HEK293 (cell line): ENCODE measurements at regions not wholly inside any gene's neighbourhood (a gene's known extent, or its start where the extent isn't known, plus 50 kb on each side); places are given as distances from the start of the nearest gene placed in this dataset.

ENCODE experiments used
- CTCF ChIA-PET: fragments of 350-600 bp; formaldehyde crosslinking; extraction: SDS; loops from one replicate; lab custom pipeline; 2021; ENCODE audit warnings: antibody characterized with exemption; lab: Yijun Ruan, JAX
- POLR2A ChIA-PET: fragments of 300-600 bp; formaldehyde crosslinking; extraction: SDS; loops from one replicate; lab custom pipeline; 2020; ENCODE audit warnings: antibody characterized with exemption, inconsistent platforms; lab: Yijun Ruan, JAX
- H3K27ac ChIP-seq: fragments of 200-500 bp; sonication (Bioruptor generic); 2 replicates; pipeline ENCODE4 v1.5.1; 2014; ENCODE audit warnings: low read depth, low read length, control low read depth, inconsistent platforms; ENCODE audit errors: extremely low read depth
- H3K36me3 ChIP-seq, 2 experiments: fragments of 200-500 bp in 1 of 2; sonication (Bioruptor generic) in 1 of 2; 1 replicate in 1 of 2; 2 replicates in 1 of 2; pipeline ENCODE4 v1.5.1; 2014 to 2017; ENCODE audit warnings: inconsistent platforms in 2 of 2, low read length in 2 of 2; ENCODE audit not compliant: control insufficient read depth in 2 of 2, insufficient read depth in 1 of 2
- H3K4me1 ChIP-seq: fragments of 200-500 bp; sonication (Bioruptor generic); 2 replicates; pipeline ENCODE4 v1.5.1; 2014; ENCODE audit warnings: mild to moderate bottlenecking, low read length, inconsistent platforms; ENCODE audit not compliant: control insufficient read depth, insufficient read depth
- H3K4me3 ChIP-seq: 2 replicates; pipeline ENCODE4 v1.5.1; 2011; ENCODE audit warnings: low read depth, mild to moderate bottlenecking, control low read depth, low read length, moderate library complexity
- H3K9me3 ChIP-seq: fragments of 200-500 bp; sonication (Bioruptor generic); 2 replicates; pipeline ENCODE4 v1.5.1; 2014; ENCODE audit warnings: low read depth, low read length, inconsistent platforms; ENCODE audit not compliant: control insufficient read depth, insufficient read depth
- KLF16 ChIP-seq: fragments of 450-650 bp; formaldehyde crosslinking; IDR thresholded peaks from 2 replicates; pipeline ENCODE4 v1.5.1; 2017; ENCODE audit warnings: missing biosample characterization, missing genetic modification characterization
- KLF8 ChIP-seq: fragments of 450-650 bp; formaldehyde crosslinking; IDR thresholded peaks from 2 replicates; pipeline ENCODE4 v1.5.1; 2016; ENCODE audit warnings: missing biosample characterization, missing genetic modification characterization
- KLF9 ChIP-seq: fragments of 450-650 bp; formaldehyde crosslinking; IDR thresholded peaks from 2 replicates; pipeline ENCODE4 v1.5.1; 2016; ENCODE audit warnings: missing biosample characterization, missing genetic modification characterization, low read depth
- ZBTB10 ChIP-seq: fragments of 450-650 bp; formaldehyde crosslinking; IDR thresholded peaks from 2 replicates; pipeline ENCODE4 v1.5.1; 2016; ENCODE audit warnings: missing biosample characterization, missing genetic modification characterization
- ZBTB49 ChIP-seq: fragments of 450-650 bp; formaldehyde crosslinking; IDR thresholded peaks from 2 replicates; pipeline ENCODE4 v1.5.1; 2016; ENCODE audit warnings: missing biosample characterization, missing genetic modification characterization, low read depth
- ZBTB7A ChIP-seq: fragments of 450-650 bp; formaldehyde crosslinking; IDR thresholded peaks from 2 replicates; pipeline ENCODE4 v1.5.1; 2016; ENCODE audit warnings: low read depth, missing biosample characterization, missing genetic modification characterization
- ZFP41 ChIP-seq: fragments of 450-650 bp; formaldehyde crosslinking; IDR thresholded peaks from 2 replicates; pipeline ENCODE4 v1.5.1; 2016; ENCODE audit warnings: missing biosample characterization, missing genetic modification characterization, borderline replicate concordance
- ZNF23 ChIP-seq: fragments of 450-650 bp; formaldehyde crosslinking; IDR thresholded peaks from 2 replicates; pipeline ENCODE4 v1.5.1; 2016; ENCODE audit warnings: missing biosample characterization, missing genetic modification characterization, borderline replicate concordance
- ZNF239 ChIP-seq: fragments of 450-650 bp; formaldehyde crosslinking; IDR thresholded peaks from 2 replicates; pipeline ENCODE4 v1.5.1; 2016; ENCODE audit warnings: missing biosample characterization, missing genetic modification characterization
- ZNF324 ChIP-seq: fragments of 450-650 bp; formaldehyde crosslinking; IDR thresholded peaks from 2 replicates; pipeline ENCODE4 v1.5.1; 2016; ENCODE audit warnings: missing biosample characterization, missing genetic modification characterization
- ZNF350 ChIP-seq: fragments of 450-650 bp; formaldehyde crosslinking; IDR thresholded peaks from 2 replicates; pipeline ENCODE4 v1.5.0; 2017; ENCODE audit warnings: missing biosample characterization, mild to moderate bottlenecking, missing genetic modification characterization
- ZNF529 ChIP-seq: fragments of 450-650 bp; formaldehyde crosslinking; IDR thresholded peaks from 2 replicates; pipeline ENCODE4 v1.5.1; 2017; ENCODE audit warnings: missing genetic modification characterization, missing biosample characterization; ENCODE audit not compliant: insufficient replicate concordance
- ZNF560 ChIP-seq: fragments of 450-650 bp; formaldehyde crosslinking; IDR thresholded peaks from 2 replicates; pipeline ENCODE4 v1.5.1; 2017; ENCODE audit warnings: missing biosample characterization, missing genetic modification characterization, borderline replicate concordance
- ZNF571 ChIP-seq: fragments of 450-650 bp; formaldehyde crosslinking; IDR thresholded peaks from 2 replicates; pipeline ENCODE4 v1.5.0; 2017; ENCODE audit warnings: missing biosample characterization, missing genetic modification characterization
- ZNF610 ChIP-seq: fragments of 450-650 bp; formaldehyde crosslinking; IDR thresholded peaks from 2 replicates; pipeline ENCODE4 v1.5.1; 2016; ENCODE audit warnings: missing biosample characterization, missing genetic modification characterization, borderline replicate concordance
- ZNF623 ChIP-seq: fragments of 450-650 bp; formaldehyde crosslinking; IDR thresholded peaks from 2 replicates; pipeline ENCODE4 v1.5.1; 2016; ENCODE audit warnings: missing biosample characterization, missing genetic modification characterization
- ZNF645 ChIP-seq: fragments of 450-650 bp; formaldehyde crosslinking; IDR thresholded peaks from 2 replicates; pipeline ENCODE4; 2016; ENCODE audit warnings: missing biosample characterization, missing genetic modification characterization
- ZNF791 ChIP-seq: fragments of 450-650 bp; formaldehyde crosslinking; IDR thresholded peaks from 2 replicates; pipeline ENCODE4 v1.5.1; 2016; ENCODE audit warnings: missing biosample characterization, missing genetic modification characterization
- ZNF830 ChIP-seq: fragments of 450-650 bp; IDR thresholded peaks from 2 replicates; pipeline ENCODE4 v1.5.0; 2018; ENCODE audit warnings: missing biosample characterization, missing genetic modification characterization, low read depth, mild to moderate bottlenecking, moderate library complexity
- ZSCAN30 ChIP-seq: fragments of 450-650 bp; IDR thresholded peaks from 2 replicates; pipeline ENCODE4 v1.5.1; 2018; ENCODE audit warnings: missing biosample characterization, mild to moderate bottlenecking, missing genetic modification characterization, moderate library complexity
- ZSCAN4 ChIP-seq: fragments of 450-650 bp; formaldehyde crosslinking; IDR thresholded peaks from 2 replicates; pipeline ENCODE4 v1.5.1; 2017; ENCODE audit warnings: missing biosample characterization, missing genetic modification characterization
- ZSCAN5A ChIP-seq: fragments of 450-650 bp; formaldehyde crosslinking; IDR thresholded peaks from 2 replicates; pipeline ENCODE4 v1.5.1; 2016; ENCODE audit warnings: missing biosample characterization, missing genetic modification characterization

GRCh38 chr4:24089851-24090534 is 200.1 kb upstream of the PPARGC1A start:
- no peak overlapping the region for H3K27ac ChIP-seq
- CTCF ChIA-PET: no interaction called here
- no peak overlapping the region for H3K4me3 ChIP-seq
- POLR2A ChIA-PET: no interaction called here
- no peaks in the 10 kb centered on the region for H3K36me3 ChIP-seq
- no peaks in the 10 kb centered on the region for H3K9me3 ChIP-seq
- TF ChIP-seq ZNF239 (tag by site-specific recombination) (no peak), ZSCAN5A (tag by site-specific recombination) (no peak), ZNF645 (no peak), KLF8 (tag by site-specific recombination) (no peak)
- no peaks in the 10 kb centered on the region for H3K4me1 ChIP-seq

GRCh38 chr4:24080871-24081270 is 191.0 kb upstream of the PPARGC1A start:
- Histone ChIP-seq H3K4me1 (no peaks in the 10 kb centered on the region), H3K36me3 (no peaks in the 10 kb centered on the region), H3K9me3 (no peaks in the 10 kb centered on the region), H3K27ac (no peak overlapping the region), H3K4me3 (no peak overlapping the region)
- no peak for TF ChIP-seq ZFP41 (tag by site-specific recombination)
- TF ChIP-seq ZSCAN4 (tag by site-specific recombination): no peak
- no peak for TF ChIP-seq ZNF623 (tag by site-specific recombination)
- TF ChIP-seq ZNF529 (tag by site-specific recombination): no peak
- ChIA-PET CTCF (no interaction called here), POLR2A (no interaction called here)

- no peak overlapping the region for H3K27ac ChIP-seq
- H3K36me3 ChIP-seq: no peaks in the 10 kb centered on the region
- H3K4me1 ChIP-seq: no peaks in the 10 kb centered on the region
- no peak overlapping the region for H3K4me3 ChIP-seq
- H3K9me3 ChIP-seq: no peaks in the 10 kb centered on the region
- ChIA-PET CTCF (no interaction called here), POLR2A (no interaction called here)
- TF ChIP-seq ZBTB7A (tag by site-specific recombination): no peak
- no peak for TF ChIP-seq ZNF350
- TF ChIP-seq ZNF324 (tag by site-specific recombination): no peak
- no peak for TF ChIP-seq ZBTB10 (tag by site-specific recombination)
- TF ChIP-seq ZSCAN30 (tag by site-specific recombination): no peak
- no peak for TF ChIP-seq ZNF610
- TF ChIP-seq ZNF560 (tag by site-specific recombination): no peak
- no peak for TF ChIP-seq ZBTB49
- TF ChIP-seq ZNF23 (tag by site-specific recombination): no peak
- TF ChIP-seq ZNF791 (tag by site-specific recombination): no peak
- TF ChIP-seq ZNF830: no peak
- TF ChIP-seq ZNF571 (tag by site-specific recombination): no peak
- no peak for TF ChIP-seq KLF9 (tag by site-specific recombination)
- TF ChIP-seq KLF16: no peak
Measured at GRCh38 chr4:24078347-24078962, 188.6 kb upstream of the PPARGC1A start.
